Spinal cord (tissue), 9 donors: ENCODE measurements at regions not wholly inside any gene's neighbourhood (a gene's known extent, or its start where the extent isn't known, plus 50 kb on each side); places are given as distances from the start of the nearest gene placed in this dataset.

Experiments
- DNase-seq, 6 donors: peaks; one replicate each; pipeline versions ENCODE4 v3.0.0 to v3.0.0-alpha.2; 2013 to 2015; ENCODE audit warnings: low spot score in 6 of 6, low read depth in 4 of 6
- H3K27ac ChIP-seq: one replicate; pipeline ENCODE4 v1.5.1; 2013; ENCODE audit warnings: low read depth, low read length, control low read depth
- H3K27me3 ChIP-seq: one replicate; pipeline ENCODE4 v1.6.1; 2013; ENCODE audit warnings: low read length; ENCODE audit not compliant: control insufficient read depth, insufficient read depth
- H3K36me3 ChIP-seq: one replicate; pipeline ENCODE4 v1.6.1; 2013; ENCODE audit warnings: low read length; ENCODE audit not compliant: control insufficient read depth, insufficient read depth
- H3K4me1 ChIP-seq: one replicate; pipeline ENCODE4 v1.6.1; 2013; ENCODE audit warnings: low read length; ENCODE audit not compliant: control insufficient read depth, insufficient read depth
- H3K4me3 ChIP-seq: one replicate; pipeline ENCODE4 v1.5.1; 2013; ENCODE audit warnings: low read depth, low read length, control low read depth
- H3K9me3 ChIP-seq: one replicate; pipeline ENCODE4 v1.6.1; 2013; ENCODE audit warnings: low read length; ENCODE audit not compliant: control insufficient read depth, insufficient read depth
- WGBS: methylation state at CpG from one replicate; pipeline ENCODE4 v1.1.5; 2013; ENCODE audit warnings: missing lambda C conversion rate; ENCODE audit not compliant: insufficient coverage; 5-methylcytosine and 5-hydroxymethylcytosine counted together
- donor health status: healthy.

- DNase-seq = no peak
- H3K27me3 ChIP-seq = no peaks in the 10 kb centered on the region
- H3K27ac ChIP-seq = no peak overlapping the region
Observed at GRCh38 chr11:106271086-106271485, 193.6 kb downstream of the AASDHPPT start.

GRCh38 chr11:106271686-106272085 lies 194.2 kb downstream of the AASDHPPT start:
- 100% methylated on average over 2 of the region's 2 CpGs for WGBS
- no peak for DNase-seq
- H3K36me3 ChIP-seq = no peaks in the 10 kb centered on the region

More at GRCh38 chr11:106271086-106271485, 193.6 kb downstream of the AASDHPPT start:
- Histone ChIP-seq H3K4me3 (no peak overlapping the region), H3K4me1 (no peaks in the 10 kb centered on the region), H3K9me3 (peaks cover 5% of the 10 kb centered on the region), H3K36me3 (no peaks in the 10 kb centered on the region)

GRCh38 chr11:106275151-106275550 lies 197.7 kb downstream of the AASDHPPT start:
- H3K36me3 ChIP-seq = no peaks in the 10 kb centered on the region
- DNase-seq = no peak
- WGBS = no CpG with 5 or more reads among the region's 1 CpG
- peaks cover 2% of the 10 kb centered on the region for H3K9me3 ChIP-seq
- no peaks in the 10 kb centered on the region for H3K4me1 ChIP-seq
- no peak overlapping the region for H3K4me3 ChIP-seq
- H3K27me3 ChIP-seq = no peaks in the 10 kb centered on the region
- no peak overlapping the region for H3K27ac ChIP-seq

More at GRCh38 chr11:106271686-106272085, 194.2 kb downstream of the AASDHPPT start:
- H3K4me1 ChIP-seq = no peaks in the 10 kb centered on the region
- no peaks in the 10 kb centered on the region for H3K27me3 ChIP-seq
- peaks cover 5% of the 10 kb centered on the region for H3K9me3 ChIP-seq
- H3K4me3 ChIP-seq = no peak overlapping the region
- no peak overlapping the region for H3K27ac ChIP-seq

- H3K9me3 ChIP-seq = peaks cover 2% of the 10 kb centered on the region
- H3K4me3 ChIP-seq = no peak overlapping the region
- no peaks in the 10 kb centered on the region for H3K36me3 ChIP-seq
- H3K4me1 ChIP-seq = no peaks in the 10 kb centered on the region
- DNase-seq = no peak
- no peak overlapping the region for H3K27ac ChIP-seq
- H3K27me3 ChIP-seq = no peaks in the 10 kb centered on the region
Observed at GRCh38 chr11:106276126-106276525, 198.7 kb downstream of the AASDHPPT start.

GRCh38 chr11:106276859-106277436 lies 199.5 kb downstream of the AASDHPPT start:
- Histone ChIP-seq H3K27me3 (no peaks in the 10 kb centered on the region), H3K9me3 (peaks cover 2% of the 10 kb centered on the region), H3K27ac (no peak overlapping the region), H3K4me3 (no peak overlapping the region), H3K36me3 (no peaks in the 10 kb centered on the region), H3K4me1 (no peaks in the 10 kb centered on the region)
- peak in 1 of 6 donors; percentile 43 for DNase-seq
- WGBS = 0% methylated on average over 1 of the region's 2 CpGs

GRCh38 chr11:106277484-106277883 lies 200.0 kb downstream of the AASDHPPT start:
- Histone ChIP-seq H3K4me3 (no peak overlapping the region), H3K4me1 (no peaks in the 10 kb centered on the region), H3K9me3 (peaks cover 2% of the 10 kb centered on the region), H3K27ac (no peak overlapping the region), H3K27me3 (no peaks in the 10 kb centered on the region), H3K36me3 (no peaks in the 10 kb centered on the region)
- DNase-seq = no peak

- H3K27me3 ChIP-seq = no peaks in the 10 kb centered on the region
- DNase-seq = no peak
- no peaks in the 10 kb centered on the region for H3K4me1 ChIP-seq
- no peak overlapping the region for H3K27ac ChIP-seq
- peaks cover under 1% of the 10 kb centered on the region for H3K9me3 ChIP-seq
- no peaks in the 10 kb centered on the region for H3K36me3 ChIP-seq
- H3K4me3 ChIP-seq = no peak overlapping the region
Observed at GRCh38 chr11:106278391-106278790, 200.9 kb downstream of the AASDHPPT start.

- no peak overlapping the region for H3K27ac ChIP-seq
- WGBS = no CpG with 5 or more reads among the region's 1 CpG
- no peak for DNase-seq
- H3K27me3 ChIP-seq = no peaks in the 10 kb centered on the region
- H3K36me3 ChIP-seq = no peaks in the 10 kb centered on the region
- H3K9me3 ChIP-seq = no peaks in the 10 kb centered on the region
- H3K4me1 ChIP-seq = no peaks in the 10 kb centered on the region
- no peak overlapping the region for H3K4me3 ChIP-seq
Observed at GRCh38 chr11:106280036-106280435, 202.6 kb downstream of the AASDHPPT start.

GRCh38 chr11:106281455-106282173 lies 204.2 kb downstream of the AASDHPPT start:
- no peak for DNase-seq
- Histone ChIP-seq H3K27ac (no peak overlapping the region), H3K4me3 (no peak overlapping the region), H3K9me3 (no peaks in the 10 kb centered on the region), H3K4me1 (no peaks in the 10 kb centered on the region), H3K27me3 (no peaks in the 10 kb centered on the region), H3K36me3 (no peaks in the 10 kb centered on the region)
- 100% methylated on average over 2 of the region's 3 CpGs for WGBS

- no peaks in the 10 kb centered on the region for H3K9me3 ChIP-seq
- H3K4me1 ChIP-seq = no peaks in the 10 kb centered on the region
- no peak overlapping the region for H3K27ac ChIP-seq
- H3K27me3 ChIP-seq = no peaks in the 10 kb centered on the region
- DNase-seq = peak in 1 of 6 donors; percentile 16
- no peaks in the 10 kb centered on the region for H3K36me3 ChIP-seq
- no peak overlapping the region for H3K4me3 ChIP-seq
- WGBS = 48% methylated on average over 2 of the region's 3 CpGs
Observed at GRCh38 chr11:106286881-106287504, 209.5 kb downstream of the AASDHPPT start.
